22Rv1 (cell line): ENCODE measurements at regions not wholly inside any gene's neighbourhood (a gene's known extent, or its start where the extent isn't known, plus 50 kb on each side); places are given as distances from the start of the nearest gene placed in this dataset.

ENCODE experiments used
- CTCF ChIP-seq: fragments of 450-650 bp; IDR thresholded peaks from 2 replicates; pipeline ENCODE4 v1.5.1; 2017; ENCODE audit warnings: mild to moderate bottlenecking
- ZFX ChIP-seq: fragments of 450-650 bp; IDR thresholded peaks from 2 replicates; pipeline ENCODE4 v1.6.1; 2017; ENCODE audit warnings: antibody characterized with exemption, borderline replicate concordance

GRCh38 chr11:25953006-25953405 is 378.9 kb upstream of the ANO3 start:
- TF ChIP-seq CTCF (no peak), ZFX (no peak)
